Gastrocnemius medialis (tissue), 4 donors: ENCODE measurements at regions not wholly inside any gene's neighbourhood (a gene's known extent, or its start where the extent isn't known, plus 50 kb on each side); places are given as distances from the start of the nearest gene placed in this dataset.
"Not testable (repeated sequence)": the region's sequence is repeated elsewhere in the genome, so short reads cannot be mapped to it uniquely, and the experiment has no call there.

Experiments used
- ATAC-seq, 2 donors: fragments of 150-250 bp; one replicate each; pipeline ENCODE4 v1.9.1; 2016
- DNase-seq, 2 donors: peaks; one replicate each; pipeline ENCODE4 v3.0.0-alpha.2; 2019
- H3K27ac ChIP-seq, 4 donors: fragments of 200-600 bp; sonication (generic); 1 replicate in 1 of 4; 2 replicates in 3 of 4; pipeline ENCODE4 v1.5.1; 2016 to 2018; ENCODE audit warnings: mild to moderate bottlenecking in 2 of 4, moderate library complexity in 1 of 4
- H3K27me3 ChIP-seq, 3 donors: fragments of 200-600 bp; sonication (generic) in 2 of 3; 1 replicate in 1 of 3; 2 replicates in 2 of 3; pipeline versions ENCODE4 v1.5.1 to v1.6.0; 2016 to 2019; ENCODE audit warnings: mild to moderate bottlenecking in 1 of 3, moderate library complexity in 1 of 3
- H3K36me3 ChIP-seq, 2 donors: fragments of 200-600 bp; sonication (generic) in 1 of 2; one replicate each; pipeline ENCODE4 v1.5.1; 2017 to 2018
- H3K4me1 ChIP-seq, 2 donors: fragments of 200-600 bp; sonication (generic) in 1 of 2; one replicate each; pipeline ENCODE4 v1.5.1; 2016 to 2017; ENCODE audit warnings: mild to moderate bottlenecking in 2 of 2
- H3K4me3 ChIP-seq, 4 donors: fragments of 200-600 bp; sonication (generic) in 3 of 4; 1 replicate in 1 of 4; 2 replicates in 3 of 4; pipeline ENCODE4 v1.5.1; 2016 to 2019; ENCODE audit warnings: mild to moderate bottlenecking in 2 of 4
- H3K9me3 ChIP-seq, 3 donors: fragments of 200-600 bp; sonication (generic) in 2 of 3; 1 replicate in 1 of 3; 2 replicates in 2 of 3; pipeline ENCODE4 v1.5.1; 2016 to 2019
- POLR2A ChIP-seq, 2 donors: fragments of 450-650 bp; IDR thresholded peaks; one replicate each; pipeline ENCODE4 v1.6.1; 2017; ENCODE audit warnings: antibody characterized with exemption in 2 of 2, mild to moderate bottlenecking in 2 of 2, moderate library complexity in 2 of 2
- in situ Hi-C, 4 donors: fragments of 200-750 bp; cut with MboI; loops; one replicate each; pipeline versions ENCODE4 v1.15.0 to v1.8.0; 2017; ENCODE audit warnings: low sequenced_read_pairs in 4 of 4
- intact Hi-C: fragments of 100-400 bp; cut with DNase I; formaldehyde crosslinking; loops from one replicate; pipeline ENCODE4 v1.15.1; 2023; ENCODE audit warnings: low total_unique reads
- TF ChIP-seq, protein P1 (sequence below), 5 experiments: fragments of 450-650 bp in 3 of 5; fragments of 200-600 bp in 2 of 5; sonication (generic) in 2 of 5; IDR thresholded peaks in 4 of 5; conservative IDR thresholded peaks in 1 of 5; 1 replicate in 4 of 5; 2 replicates in 1 of 5; pipeline ENCODE4 v1.5.1; 2016 to 2019; ENCODE audit warnings: antibody characterized with exemption in 5 of 5, mild to moderate bottlenecking in 3 of 5, moderate library complexity in 3 of 5

DNA sequence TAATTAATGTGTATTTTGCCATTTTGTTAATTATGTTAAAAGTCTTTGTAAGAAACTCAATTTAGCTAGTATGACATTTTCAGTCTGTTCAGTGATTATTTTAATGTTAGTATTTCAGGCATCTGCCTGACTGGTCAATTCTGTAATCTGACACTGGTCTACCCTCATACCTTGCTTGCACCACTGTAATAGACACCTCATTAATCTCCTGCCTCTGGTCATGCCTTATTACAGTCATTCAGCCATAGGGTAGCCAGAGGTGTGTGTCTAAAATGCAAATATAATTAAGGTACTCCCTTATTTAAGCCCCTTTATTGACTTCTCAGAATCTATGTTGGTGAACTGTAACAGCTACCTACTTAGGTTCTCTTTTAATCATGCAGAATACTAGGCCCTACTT lies 861.1 kb upstream of the IGFBP7 start:
- no peaks in the 10 kb centered on the region for H3K36me3 ChIP-seq
- no peak for TF ChIP-seq POLR2A (IDR thresholded peaks at IDR 0.05)
- TF ChIP-seq, protein P1, sequence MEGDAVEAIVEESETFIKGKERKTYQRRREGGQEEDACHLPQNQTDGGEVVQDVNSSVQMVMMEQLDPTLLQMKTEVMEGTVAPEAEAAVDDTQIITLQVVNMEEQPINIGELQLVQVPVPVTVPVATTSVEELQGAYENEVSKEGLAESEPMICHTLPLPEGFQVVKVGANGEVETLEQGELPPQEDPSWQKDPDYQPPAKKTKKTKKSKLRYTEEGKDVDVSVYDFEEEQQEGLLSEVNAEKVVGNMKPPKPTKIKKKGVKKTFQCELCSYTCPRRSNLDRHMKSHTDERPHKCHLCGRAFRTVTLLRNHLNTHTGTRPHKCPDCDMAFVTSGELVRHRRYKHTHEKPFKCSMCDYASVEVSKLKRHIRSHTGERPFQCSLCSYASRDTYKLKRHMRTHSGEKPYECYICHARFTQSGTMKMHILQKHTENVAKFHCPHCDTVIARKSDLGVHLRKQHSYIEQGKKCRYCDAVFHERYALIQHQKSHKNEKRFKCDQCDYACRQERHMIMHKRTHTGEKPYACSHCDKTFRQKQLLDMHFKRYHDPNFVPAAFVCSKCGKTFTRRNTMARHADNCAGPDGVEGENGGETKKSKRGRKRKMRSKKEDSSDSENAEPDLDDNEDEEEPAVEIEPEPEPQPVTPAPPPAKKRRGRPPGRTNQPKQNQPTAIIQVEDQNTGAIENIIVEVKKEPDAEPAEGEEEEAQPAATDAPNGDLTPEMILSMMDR (IDR thresholded peaks at IDR 0.05 in 4 of 5, conservative IDR thresholded peaks at IDR 0.05 in 1 of 5), result no peak
- in situ Hi-C loops, result no loop called here
- ATAC-seq, result no peak
- no peaks in the 10 kb centered on the region for H3K4me1 ChIP-seq
- no peaks in the 10 kb centered on the region for H3K27me3 ChIP-seq
- no peak overlapping the region for H3K27ac ChIP-seq
- intact Hi-C loops, result no loop called here
- DNase-seq, result no peak
- H3K9me3 ChIP-seq, result no peaks in the 10 kb centered on the region
- no peak overlapping the region for H3K4me3 ChIP-seq

DNA sequence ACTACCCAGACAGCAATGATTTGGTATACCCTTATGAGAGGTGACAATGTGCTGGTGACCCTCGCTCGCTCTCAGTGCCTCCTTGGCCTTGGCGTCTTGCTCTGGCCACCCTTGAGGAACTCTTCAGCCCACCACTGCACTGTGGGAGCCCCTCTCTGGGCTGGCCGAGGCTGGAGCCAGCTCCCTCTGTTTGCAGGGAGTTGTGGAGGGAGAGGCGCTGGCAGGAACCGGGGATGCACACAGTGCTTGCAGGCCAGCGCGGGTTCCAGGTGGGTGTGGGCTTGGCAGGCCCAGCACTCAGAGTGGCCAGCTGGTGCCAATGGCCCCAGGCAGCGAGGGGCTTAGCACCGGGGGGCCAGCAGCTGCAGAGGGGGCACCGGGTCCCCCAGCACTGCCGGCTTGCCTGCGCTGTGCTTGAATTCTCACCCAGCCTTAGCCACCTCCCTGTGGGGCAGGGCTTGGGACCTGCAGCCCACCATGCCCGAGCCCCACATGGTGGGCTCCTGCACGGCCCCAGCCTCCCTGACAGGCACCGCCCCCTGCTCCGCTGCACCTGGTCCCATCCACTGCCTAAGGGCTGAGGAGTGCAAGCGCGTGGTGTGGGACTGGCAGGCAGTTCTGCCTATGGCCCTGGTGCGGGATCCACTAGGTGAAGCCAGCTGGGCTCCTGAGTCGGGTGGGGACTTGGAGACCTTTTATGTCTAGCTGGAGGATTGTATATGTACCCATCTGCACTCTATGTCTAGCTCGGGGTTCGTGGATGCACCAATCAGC lies 857.0 kb upstream of the IGFBP7 start:
- H3K36me3 ChIP-seq, result no peaks in the 10 kb centered on the region
- in situ Hi-C loops (no loop called here), intact Hi-C loops (no loop called here)
- ATAC-seq, result no peak
- no peak overlapping the region for H3K27ac ChIP-seq
- H3K9me3 ChIP-seq, result no peaks in the 10 kb centered on the region
- no peak for TF ChIP-seq POLR2A (IDR thresholded peaks at IDR 0.05)
- TF ChIP-seq, protein P1 (IDR thresholded peaks at IDR 0.05 in 4 of 5, conservative IDR thresholded peaks at IDR 0.05 in 1 of 5), result no peak
- no peaks in the 10 kb centered on the region for H3K4me1 ChIP-seq
- no peak overlapping the region for H3K4me3 ChIP-seq
- DNase-seq, result no peak
- H3K27me3 ChIP-seq, result no peaks in the 10 kb centered on the region

DNA sequence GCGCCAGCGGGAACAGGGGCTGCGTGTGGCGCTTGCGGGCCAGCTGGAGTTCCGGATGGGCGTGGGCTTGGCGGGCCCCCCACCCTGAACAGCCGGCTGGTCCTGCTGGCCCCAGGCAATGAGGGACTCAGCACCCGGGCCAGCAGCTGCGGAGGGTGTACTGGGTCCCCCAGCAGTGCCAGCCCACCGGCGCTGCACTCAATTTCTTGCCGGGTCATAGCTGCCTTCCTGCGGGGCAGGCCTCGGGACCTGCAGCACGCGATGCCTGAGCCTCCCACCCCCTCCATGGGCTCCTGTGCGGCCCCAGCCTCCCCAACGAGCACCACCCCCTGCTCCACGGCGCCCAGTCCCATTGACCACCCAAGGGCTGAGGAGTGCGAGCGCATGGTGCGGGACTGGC lies 855.2 kb upstream of the IGFBP7 start:
- ATAC-seq, H3K4me1 ChIP-seq, H3K36me3 ChIP-seq, H3K27me3 ChIP-seq, H3K9me3 ChIP-seq, DNase-seq, H3K27ac ChIP-seq, H3K4me3 ChIP-seq, intact Hi-C loops, in situ Hi-C loops: not testable (repeated sequence)

DNA sequence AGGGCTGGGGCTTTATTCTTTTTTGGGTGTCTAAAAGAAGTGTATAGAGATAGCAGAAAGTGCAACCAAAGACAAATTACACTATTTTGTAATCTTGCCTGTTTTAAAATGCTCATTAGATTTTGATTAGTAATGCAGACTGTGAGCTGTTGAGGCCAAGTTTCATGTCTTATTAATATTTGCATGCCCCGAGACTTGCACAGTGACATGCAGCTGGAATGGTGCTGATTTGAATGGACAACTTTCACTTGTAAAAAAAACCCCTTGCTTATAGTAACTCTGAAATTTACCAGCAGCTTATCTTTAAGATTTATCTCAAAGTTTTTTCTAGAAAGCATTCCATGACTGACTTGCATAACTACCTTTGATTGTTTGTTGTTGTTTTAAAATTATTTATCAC lies 835.1 kb upstream of the IGFBP7 start:
- ATAC-seq (no peak), DNase-seq (no peak)
- in situ Hi-C loops (no loop called here), intact Hi-C loops (no loop called here)
- Histone ChIP-seq H3K27ac (no peak overlapping the region), H3K36me3 (no peaks in the 10 kb centered on the region), H3K4me1 (no peaks in the 10 kb centered on the region), H3K4me3 (no peak overlapping the region), H3K9me3 (no peaks in the 10 kb centered on the region), H3K27me3 (no peaks in the 10 kb centered on the region)
- no peak for TF ChIP-seq POLR2A (IDR thresholded peaks at IDR 0.05)
- TF ChIP-seq, protein P1 (IDR thresholded peaks at IDR 0.05 in 4 of 5, conservative IDR thresholded peaks at IDR 0.05 in 1 of 5), result no peak

DNA sequence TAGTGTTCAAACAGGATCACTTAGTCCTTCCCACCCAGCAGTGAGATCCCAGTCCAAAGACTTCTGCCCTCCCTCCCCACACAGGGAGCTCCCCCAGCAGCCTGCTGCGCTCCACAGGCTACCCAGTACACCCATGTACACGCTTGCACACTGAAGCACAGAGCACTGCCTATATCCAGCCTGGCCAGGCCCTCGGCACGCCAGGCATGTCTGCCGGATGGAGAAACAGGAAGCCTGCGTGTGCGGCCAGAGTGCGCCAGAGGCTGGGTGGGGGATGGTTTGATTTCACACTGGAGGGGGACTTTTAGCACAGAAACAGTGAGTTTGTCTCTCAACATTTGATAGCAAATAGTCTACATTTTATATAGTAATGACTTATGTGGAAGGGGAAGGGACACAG lies 833.5 kb upstream of the IGFBP7 start:
- Histone ChIP-seq H3K9me3 (no peaks in the 10 kb centered on the region), H3K36me3 (no peaks in the 10 kb centered on the region), H3K27ac (no peak overlapping the region), H3K4me3 (no peak overlapping the region), H3K27me3 (no peaks in the 10 kb centered on the region), H3K4me1 (no peaks in the 10 kb centered on the region)
- no peak for TF ChIP-seq POLR2A (IDR thresholded peaks at IDR 0.05)
- TF ChIP-seq, protein P1 (IDR thresholded peaks at IDR 0.05 in 4 of 5, conservative IDR thresholded peaks at IDR 0.05 in 1 of 5), result no peak
- in situ Hi-C loops, result no loop called here
- DNase-seq (no peak), ATAC-seq (no peak)
- intact Hi-C loops, result no loop called here

DNA sequence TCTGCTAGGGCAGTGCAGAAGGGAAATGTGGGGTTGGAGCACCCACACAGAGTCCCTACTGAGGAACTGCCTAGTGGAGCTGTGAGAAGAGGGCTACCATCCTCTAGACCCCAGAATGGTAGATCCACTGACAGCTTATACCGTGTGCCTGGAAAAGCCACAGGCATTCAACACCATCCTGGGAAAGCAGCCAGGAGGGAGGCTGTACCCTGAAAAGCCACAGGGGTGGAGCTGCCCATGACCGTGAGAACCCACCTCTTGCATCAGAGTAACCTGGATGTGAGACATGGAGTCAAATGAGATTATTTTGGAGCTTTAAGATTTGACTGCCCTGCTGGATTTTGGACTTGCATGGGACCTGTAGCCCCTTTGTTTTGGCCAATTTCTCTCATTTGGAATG lies 827.1 kb upstream of the IGFBP7 start:
- H3K9me3 ChIP-seq, intact Hi-C loops, H3K27ac ChIP-seq, H3K4me1 ChIP-seq, H3K27me3 ChIP-seq, DNase-seq, H3K36me3 ChIP-seq, in situ Hi-C loops, H3K4me3 ChIP-seq, ATAC-seq: not testable (repeated sequence)
